RWPE2 (cell line): ENCODE measurements at regions not wholly inside any gene's neighbourhood (a gene's known extent, or its start where the extent isn't known, plus 50 kb on each side); places are given as distances from the start of the nearest gene placed in this dataset.

Experiments used
- ATAC-seq: fragments of 200-7000 bp; cut with Tn5 transposase; 3 replicates; pipeline ENCODE4 v1.9.1; 2021; ENCODE audit warnings: low read depth
- DNase-seq: peaks from one replicate; pipeline ENCODE4 v3.0.0-alpha.2; 2020; ENCODE audit warnings: low spot score
- H3K27ac ChIP-seq: fragments of 450-650 bp; 2 replicates; pipeline ENCODE4 v1.5.1; 2017; ENCODE audit warnings: mild to moderate bottlenecking; ENCODE audit not compliant: poor library complexity, severe bottlenecking
- H3K27me3 ChIP-seq: fragments of 250-450 bp; sonication (Bioruptor Pico); 2 replicates; pipeline ENCODE4 v1.5.1; 2021; ENCODE audit warnings: mild to moderate bottlenecking, moderate library complexity; ENCODE audit not compliant: insufficient read depth, poor library complexity, severe bottlenecking
- H3K36me3 ChIP-seq: fragments of 250-450 bp; sonication (Bioruptor Pico); 2 replicates; pipeline ENCODE4 v1.5.1; 2020; ENCODE audit warnings: low read depth, mild to moderate bottlenecking, moderate library complexity
- H3K4me1 ChIP-seq: fragments of 250-450 bp; sonication (Bioruptor Pico); 2 replicates; pipeline ENCODE4 v1.5.1; 2021; ENCODE audit warnings: mild to moderate bottlenecking, moderate library complexity; ENCODE audit not compliant: insufficient read depth, poor library complexity, severe bottlenecking
- H3K4me3 ChIP-seq: fragments of 250-450 bp; sonication (Bioruptor Pico); 2 replicates; pipeline ENCODE4 v1.5.1; 2021; ENCODE audit warnings: mild to moderate bottlenecking, moderate library complexity; ENCODE audit not compliant: severe bottlenecking
- H3K9me3 ChIP-seq: fragments of 250-450 bp; sonication (Bioruptor Pico); 2 replicates; pipeline ENCODE4 v1.5.1; 2021; ENCODE audit warnings: mild to moderate bottlenecking, moderate library complexity; ENCODE audit not compliant: severe bottlenecking
- CTCF ChIP-seq: fragments of 450-650 bp; IDR thresholded peaks from one replicate; pipeline ENCODE4 v1.5.1; 2017; ENCODE audit warnings: mild to moderate bottlenecking, moderate library complexity; ENCODE audit not compliant: poor library complexity, severe bottlenecking

- no peak for DNase-seq
- no peaks in the 10 kb centered on the region for H3K27me3 ChIP-seq
- no peaks in the 10 kb centered on the region for H3K9me3 ChIP-seq
- no peak for ATAC-seq
- H3K36me3 ChIP-seq, result no peaks in the 10 kb centered on the region
- H3K4me3 ChIP-seq, result no peak overlapping the region
- no peaks in the 10 kb centered on the region for H3K4me1 ChIP-seq
- no peak for TF ChIP-seq CTCF
- H3K27ac ChIP-seq, result no peak overlapping the region
Observed at GRCh38 chr3:40615918-40616819, 91.4 kb downstream of the ZNF621 start.

- no peak overlapping the region for H3K4me3 ChIP-seq
- DNase-seq (no peak), ATAC-seq (no peak)
- H3K27me3 ChIP-seq, result no peaks in the 10 kb centered on the region
- H3K9me3 ChIP-seq, result no peaks in the 10 kb centered on the region
- TF ChIP-seq CTCF, result no peak
- H3K27ac ChIP-seq, result no peak overlapping the region
- H3K4me1 ChIP-seq, result no peaks in the 10 kb centered on the region
- H3K36me3 ChIP-seq, result no peaks in the 10 kb centered on the region
Observed at GRCh38 chr3:40617084-40617483, 92.3 kb downstream of the ZNF621 start.

GRCh38 chr3:40618158-40618557 lies 93.4 kb downstream of the ZNF621 start:
- ATAC-seq (no peak), DNase-seq (no peak)
- TF ChIP-seq CTCF, result no peak
- no peaks in the 10 kb centered on the region for H3K9me3 ChIP-seq
- H3K27ac ChIP-seq, result no peak overlapping the region
- H3K27me3 ChIP-seq, result no peaks in the 10 kb centered on the region
- H3K36me3 ChIP-seq, result no peaks in the 10 kb centered on the region
- H3K4me1 ChIP-seq, result no peaks in the 10 kb centered on the region
- H3K4me3 ChIP-seq, result no peak overlapping the region

GRCh38 chr3:40620151-40620550 lies 95.4 kb downstream of the ZNF621 start:
- ATAC-seq (peak; percentile 50), DNase-seq (no peak)
- Histone ChIP-seq H3K27ac (no peak overlapping the region), H3K36me3 (no peaks in the 10 kb centered on the region), H3K4me3 (no peak overlapping the region), H3K9me3 (no peaks in the 10 kb centered on the region), H3K4me1 (no peaks in the 10 kb centered on the region), H3K27me3 (no peaks in the 10 kb centered on the region)
- TF ChIP-seq CTCF, result no peak

- ATAC-seq, result no peak
Observed at GRCh38 chr3:40621252-40621651, 96.5 kb downstream of the ZNF621 start.

More at GRCh38 chr3:40621252-40621651, 96.5 kb downstream of the ZNF621 start:
- H3K4me3 ChIP-seq, result no peak overlapping the region
- no peaks in the 10 kb centered on the region for H3K36me3 ChIP-seq
- no peak for TF ChIP-seq CTCF
- H3K27ac ChIP-seq, result no peak overlapping the region
- no peaks in the 10 kb centered on the region for H3K27me3 ChIP-seq
- no peaks in the 10 kb centered on the region for H3K4me1 ChIP-seq
- H3K9me3 ChIP-seq, result no peaks in the 10 kb centered on the region
- no peak for DNase-seq
